SK-N-MC (cell line): ENCODE measurements at regions not wholly inside any gene's neighbourhood (a gene's known extent, or its start where the extent isn't known, plus 50 kb on each side); places are given as distances from the start of the nearest gene placed in this dataset.
A peak's percentile ranks its signal among the peaks of the same experiment; 100 is the strongest.

Experiments used
- DNase-seq: peaks from one replicate; pipeline ENCODE4 v3.0.0-alpha.2; 2011; ENCODE audit warnings: low read depth, low spot score
- H3K27ac ChIP-seq: fragments of 200-600 bp; sonication (generic); 2 replicates; pipeline ENCODE4 v1.5.1; 2016; ENCODE audit warnings: mixed run types
- H3K36me3 ChIP-seq: fragments of 200-600 bp; sonication (generic); 2 replicates; pipeline ENCODE4 v1.6.1; 2017; ENCODE audit warnings: antibody characterized with exemption, low read length, mixed read lengths; ENCODE audit not compliant: insufficient read depth
- H3K4me3 ChIP-seq: fragments of 200-600 bp; sonication (generic); 2 replicates; pipeline ENCODE4 v1.5.1; 2016
- H3K9ac ChIP-seq: fragments of 200-600 bp; sonication (generic); 2 replicates; pipeline ENCODE4 v1.8.0; 2017; ENCODE audit warnings: mixed run types, mixed read lengths; ENCODE audit not compliant: insufficient read length
- H3K9me3 ChIP-seq: fragments of 200-600 bp; sonication (generic); 2 replicates; pipeline ENCODE4 v1.6.1; 2017; ENCODE audit warnings: low read depth, mild to moderate bottlenecking, antibody characterized with exemption, low read length, moderate library complexity, mixed read lengths
- EZH2 ChIP-seq: fragments of 200-600 bp; sonication (generic); IDR thresholded peaks from one replicate; pipeline ENCODE4 v1.6.1; 2017; ENCODE audit warnings: antibody characterized with exemption
- FOXP2 ChIP-seq: optimal IDR thresholded peaks from 2 replicates; pipeline ENCODE3; 2011; ENCODE audit warnings: mild to moderate bottlenecking, moderate library complexity; ENCODE audit not compliant: insufficient read depth; ENCODE audit errors: extremely low read length, control extremely low read depth
- POLR2AphosphoS5 ChIP-seq: IDR thresholded peaks from 2 replicates; pipeline ENCODE4 v1.6.1; 2012; ENCODE audit warnings: mild to moderate bottlenecking, low read depth, low read length, borderline replicate concordance

- peak; percentile 73 for DNase-seq
- no peaks in the 10 kb centered on the region for H3K9me3 ChIP-seq
- no peak overlapping the region for H3K27ac ChIP-seq
- TF ChIP-seq FOXP2 (no peak), POLR2AphosphoS5 (no peak), EZH2 (no peak)
- 0 out of 2 replicates have a peak overlapping the region, but pooled peaks have one; percentile 18 for H3K4me3 ChIP-seq
- H3K36me3 ChIP-seq = no peaks in the 10 kb centered on the region
- H3K9ac ChIP-seq = no peak overlapping the region
Observed at GRCh38 chr12:77402716-77403115, 337.3 kb upstream of the E2F7 start.

GRCh38 chr12:77401770-77402081, 336.4 kb upstream of the E2F7 start:
- TF ChIP-seq FOXP2 (no peak), EZH2 (no peak), POLR2AphosphoS5 (no peak)
- Histone ChIP-seq H3K9me3 (no peaks in the 10 kb centered on the region), H3K9ac (no peak overlapping the region), H3K27ac (no peak overlapping the region), H3K4me3 (no peak overlapping the region), H3K36me3 (no peaks in the 10 kb centered on the region)
- DNase-seq = no peak

- DNase-seq = no peak
- Histone ChIP-seq H3K9me3 (no peaks in the 10 kb centered on the region), H3K27ac (no peak overlapping the region), H3K36me3 (no peaks in the 10 kb centered on the region), H3K4me3 (no peak overlapping the region), H3K9ac (no peak overlapping the region)
- TF ChIP-seq POLR2AphosphoS5 (no peak), EZH2 (no peak), FOXP2 (no peak)
Observed at GRCh38 chr12:77401064-77401769, 335.8 kb upstream of the E2F7 start.

GRCh38 chr12:77392467-77393088, 327.2 kb upstream of the E2F7 start:
- TF ChIP-seq FOXP2 = no peak
- no peak for TF ChIP-seq EZH2
- TF ChIP-seq POLR2AphosphoS5 = no peak
- Histone ChIP-seq H3K36me3 (no peaks in the 10 kb centered on the region), H3K27ac (no peak overlapping the region), H3K4me3 (no peak overlapping the region), H3K9ac (no peak overlapping the region), H3K9me3 (no peaks in the 10 kb centered on the region)
- DNase-seq = no peak

- TF ChIP-seq EZH2 (no peak), FOXP2 (no peak)
- DNase-seq = no peak
- H3K9ac ChIP-seq = no peak overlapping the region
- H3K27ac ChIP-seq = no peak overlapping the region
- H3K36me3 ChIP-seq = no peaks in the 10 kb centered on the region
- H3K9me3 ChIP-seq = no peaks in the 10 kb centered on the region
- no peak overlapping the region for H3K4me3 ChIP-seq
Observed at GRCh38 chr12:77388445-77389265, 323.3 kb upstream of the E2F7 start.

GRCh38 chr12:77387671-77388070, 322.3 kb upstream of the E2F7 start:
- no peaks in the 10 kb centered on the region for H3K9me3 ChIP-seq
- no peaks in the 10 kb centered on the region for H3K36me3 ChIP-seq
- no peak overlapping the region for H3K27ac ChIP-seq
- DNase-seq = no peak
- no peak for TF ChIP-seq POLR2AphosphoS5
- no peak for TF ChIP-seq EZH2
- TF ChIP-seq FOXP2 = no peak
- H3K9ac ChIP-seq = no peak overlapping the region
- no peak overlapping the region for H3K4me3 ChIP-seq

GRCh38 chr12:77387214-77387613, 321.8 kb upstream of the E2F7 start:
- H3K9me3 ChIP-seq = no peaks in the 10 kb centered on the region
- no peak for DNase-seq

GRCh38 chr12:77384941-77385340, 319.6 kb upstream of the E2F7 start:
- H3K27ac ChIP-seq = no peak overlapping the region
- no peak overlapping the region for H3K4me3 ChIP-seq
- TF ChIP-seq EZH2 (no peak), FOXP2 (no peak), POLR2AphosphoS5 (no peak)
- no peak for DNase-seq
- H3K36me3 ChIP-seq = no peaks in the 10 kb centered on the region
- H3K9me3 ChIP-seq = no peaks in the 10 kb centered on the region
- no peak overlapping the region for H3K9ac ChIP-seq

More at GRCh38 chr12:77387214-77387613, 321.8 kb upstream of the E2F7 start:
- no peak overlapping the region for H3K9ac ChIP-seq
- H3K4me3 ChIP-seq = no peak overlapping the region
- H3K36me3 ChIP-seq = no peaks in the 10 kb centered on the region
- H3K27ac ChIP-seq = no peak overlapping the region
- TF ChIP-seq FOXP2 = no peak
